ENCODE measurements at regions not wholly inside any gene's neighbourhood (a gene's known extent, or its start where the extent isn't known, plus 50 kb on each side); places are given as distances from the start of the nearest gene placed in this dataset.
"Not testable (repeated sequence)": the region's sequence is repeated elsewhere in the genome, so short reads cannot be mapped to it uniquely, and the experiment has no call there.

GRCh38 chr14:52150162-52150561 is 81.3 kb upstream of the NID2 start:
- Histone ChIP-seq H4K20me1 (ENCODE audit: insufficient read depth) (no peaks in the 10 kb centered on the region), H2AFZ (ENCODE audit: low read depth) (no peak overlapping the region)
- no peak for TF ChIP-seq CTCF (conservative IDR thresholded peaks at IDR 0.05; ENCODE audit: low read depth, low read length)

GRCh38 chr14:52148371-52148770 is 79.5 kb upstream of the NID2 start:
- Histone ChIP-seq H3K9ac (no peak overlapping the region), H2AFZ (ENCODE audit: low read depth) (no peak overlapping the region), H3K4me3 (IDR thresholded peaks at IDR 0.05; ENCODE audit: insufficient read depth, low read depth, low read length) (no peak overlapping the region), H3K27ac (no peak overlapping the region), H4K20me1 (ENCODE audit: insufficient read depth) (no peaks in the 10 kb centered on the region), H3K27me3 (ENCODE audit: insufficient read depth, low read depth) (no peaks in the 10 kb centered on the region), H3K4me1 (ENCODE audit: low read depth, poor library complexity, severe bottlenecking) (no peaks in the 10 kb centered on the region), H3K4me2 (no peak overlapping the region), H3K79me2 (ENCODE audit: insufficient read depth, low read depth) (no peaks in the 10 kb centered on the region), H3K36me3 (ENCODE audit: insufficient read depth) (no peaks in the 10 kb centered on the region)
- TF ChIP-seq CTCF (conservative IDR thresholded peaks at IDR 0.05; ENCODE audit: low read depth, low read length): no peak

More at GRCh38 chr14:52150162-52150561, 81.3 kb upstream of the NID2 start:
- Histone ChIP-seq H3K4me1 (ENCODE audit: low read depth, poor library complexity, severe bottlenecking) (no peaks in the 10 kb centered on the region), H3K9ac (no peak overlapping the region), H3K27ac (no peak overlapping the region), H3K79me2 (ENCODE audit: insufficient read depth, low read depth) (no peaks in the 10 kb centered on the region), H3K4me2 (no peak overlapping the region), H3K36me3 (ENCODE audit: insufficient read depth) (no peaks in the 10 kb centered on the region), H3K27me3 (ENCODE audit: insufficient read depth, low read depth) (no peaks in the 10 kb centered on the region), H3K4me3 (IDR thresholded peaks at IDR 0.05; ENCODE audit: insufficient read depth, low read depth, low read length) (no peak overlapping the region)

GRCh38 chr14:52146504-52146903 is 77.6 kb upstream of the NID2 start:
- H3K9ac ChIP-seq: no peak overlapping the region
- H3K4me3 ChIP-seq (IDR thresholded peaks at IDR 0.05; ENCODE audit: insufficient read depth, low read depth, low read length): no peak overlapping the region
- H3K4me1 ChIP-seq (ENCODE audit: low read depth, poor library complexity, severe bottlenecking): no peaks in the 10 kb centered on the region
- H3K79me2 ChIP-seq (ENCODE audit: insufficient read depth, low read depth): no peaks in the 10 kb centered on the region
- H4K20me1 ChIP-seq (ENCODE audit: insufficient read depth): no peaks in the 10 kb centered on the region
- TF ChIP-seq CTCF (conservative IDR thresholded peaks at IDR 0.05; ENCODE audit: low read depth, low read length): no peak
- H3K36me3 ChIP-seq (ENCODE audit: insufficient read depth): no peaks in the 10 kb centered on the region
- no peak overlapping the region for H3K27ac ChIP-seq
- no peaks in the 10 kb centered on the region for H3K27me3 ChIP-seq (ENCODE audit: insufficient read depth, low read depth)
- no peak overlapping the region for H3K4me2 ChIP-seq
- H2AFZ ChIP-seq (ENCODE audit: low read depth): no peak overlapping the region

- H3K9ac ChIP-seq; H3K4me3 ChIP-seq (IDR thresholded peaks at IDR 0.05; ENCODE audit: insufficient read depth, low read depth, low read length); H3K27me3 ChIP-seq (ENCODE audit: insufficient read depth, low read depth); H3K4me2 ChIP-seq; H4K20me1 ChIP-seq (ENCODE audit: insufficient read depth); H3K36me3 ChIP-seq (ENCODE audit: insufficient read depth); H2AFZ ChIP-seq (ENCODE audit: low read depth); H3K27ac ChIP-seq; H3K79me2 ChIP-seq (ENCODE audit: insufficient read depth, low read depth); H3K4me1 ChIP-seq (ENCODE audit: low read depth, poor library complexity, severe bottlenecking): not testable (repeated sequence)
Observed at GRCh38 chr14:52144099-52144498, 75.2 kb upstream of the NID2 start.

GRCh38 chr14:52142504-52142903 is 73.6 kb upstream of the NID2 start:
- no peak overlapping the region for H3K4me2 ChIP-seq
- no peak overlapping the region for H3K27ac ChIP-seq
- H3K4me3 ChIP-seq (IDR thresholded peaks at IDR 0.05; ENCODE audit: insufficient read depth, low read depth, low read length): no peak overlapping the region
- H4K20me1 ChIP-seq (ENCODE audit: insufficient read depth): no peaks in the 10 kb centered on the region
- no peak overlapping the region for H2AFZ ChIP-seq (ENCODE audit: low read depth)
- H3K27me3 ChIP-seq (ENCODE audit: insufficient read depth, low read depth): no peaks in the 10 kb centered on the region
- TF ChIP-seq CTCF (conservative IDR thresholded peaks at IDR 0.05; ENCODE audit: low read depth, low read length): no peak
- no peak overlapping the region for H3K9ac ChIP-seq
- no peaks in the 10 kb centered on the region for H3K79me2 ChIP-seq (ENCODE audit: insufficient read depth, low read depth)
- no peaks in the 10 kb centered on the region for H3K4me1 ChIP-seq (ENCODE audit: low read depth, poor library complexity, severe bottlenecking)
- H3K36me3 ChIP-seq (ENCODE audit: insufficient read depth): no peaks in the 10 kb centered on the region
